Neural progenitor cell (in vitro differentiated cells): ENCODE measurements at regions not wholly inside any gene's neighbourhood (a gene's known extent, or its start where the extent isn't known, plus 50 kb on each side); places are given as distances from the start of the nearest gene placed in this dataset.

Experiments used
- DNase-seq: peaks from one replicate; pipeline ENCODE4 v3.0.0-alpha.2; 2016; ENCODE audit warnings: low spot score
- H2AFZ ChIP-seq: fragments of 200-600 bp; sonication (generic); replicated peaks from 2 replicates; pipeline ENCODE4 v1.6.1; 2016; ENCODE audit warnings: antibody characterized with exemption
- H3F3A ChIP-seq: fragments of 200-600 bp; sonication (generic); 2 replicates; pipeline ENCODE4 v1.6.1; 2016; ENCODE audit warnings: antibody characterized with exemption, low read depth
- H3K27ac ChIP-seq: fragments of 200-600 bp; sonication (generic); 2 replicates; pipeline ENCODE4 v1.5.1; 2016; ENCODE audit warnings: mild to moderate bottlenecking
- H3K27me3 ChIP-seq: fragments of 200-600 bp; sonication (generic); 2 replicates; pipeline ENCODE4 v1.6.1; 2016; ENCODE audit warnings: mild to moderate bottlenecking, moderate library complexity
- H3K36me3 ChIP-seq: fragments of 200-600 bp; sonication (generic); 2 replicates; pipeline ENCODE4 v1.5.1; 2016
- H3K4me1 ChIP-seq: fragments of 200-600 bp; sonication (generic); 2 replicates; pipeline ENCODE4 v1.6.1; 2016; ENCODE audit warnings: mixed run types
- H3K4me2 ChIP-seq: fragments of 200-600 bp; sonication (generic); 2 replicates; pipeline ENCODE4 v1.6.1; 2016
- H3K4me3 ChIP-seq: fragments of 200-600 bp; sonication (generic); 2 replicates; pipeline ENCODE4 v1.5.1; 2016
- H3K79me2 ChIP-seq: fragments of 200-600 bp; sonication (generic); 2 replicates; pipeline ENCODE4 v1.6.1; 2016; ENCODE audit warnings: low read depth
- H3K9ac ChIP-seq: fragments of 200-600 bp; sonication (generic); 2 replicates; pipeline ENCODE4 v1.6.1; 2016
- H3K9me3 ChIP-seq: fragments of 200-600 bp; sonication (generic); 2 replicates; pipeline ENCODE4 v1.5.1; 2016; ENCODE audit warnings: low read depth
- H4K20me1 ChIP-seq: fragments of 200-600 bp; sonication (generic); 2 replicates; pipeline ENCODE4 v1.6.1; 2016; ENCODE audit warnings: low read depth
- H3K27ac Mint-ChIP-seq: 3 replicates; pipeline ENCODE4 v1.8.0; 2021; ENCODE audit warnings: mixed read lengths
- H3K27me3 Mint-ChIP-seq: 2 replicates; pipeline ENCODE4 v1.8.0; 2022; ENCODE audit warnings: low read depth, mild to moderate bottlenecking, inconsistent platforms, moderate library complexity, mixed read lengths; ENCODE audit not compliant: insufficient read depth
- H3K36me3 Mint-ChIP-seq: 3 replicates; pipeline ENCODE4 v1.8.0; 2021; ENCODE audit warnings: mixed read lengths
- H3K4me1 Mint-ChIP-seq: 3 replicates; pipeline ENCODE4 v1.8.0; 2021; ENCODE audit warnings: mixed read lengths
- H3K4me3 Mint-ChIP-seq: 3 replicates; pipeline ENCODE4 v1.8.0; 2021; ENCODE audit warnings: mild to moderate bottlenecking, moderate library complexity, mixed read lengths
- H3K9me3 Mint-ChIP-seq: 3 replicates; pipeline ENCODE4 v1.8.0; 2020; ENCODE audit warnings: mixed read lengths
- CTCF ChIP-seq: fragments of 200-600 bp; sonication (generic); IDR thresholded peaks from 2 replicates; pipeline ENCODE4 v1.5.1; 2017; ENCODE audit warnings: antibody characterized with exemption, mild to moderate bottlenecking
- EZH2 ChIP-seq: fragments of 200-600 bp; sonication (generic); IDR thresholded peaks from 2 replicates; pipeline ENCODE4 v1.6.1; 2017; ENCODE audit warnings: antibody characterized with exemption, mild to moderate bottlenecking, moderate library complexity
- EZH2phosphoT487 ChIP-seq: fragments of 200-600 bp; sonication (generic); IDR thresholded peaks from 2 replicates; pipeline ENCODE4 v1.6.1; 2017; ENCODE audit warnings: antibody characterized with exemption

- Histone ChIP-seq H3K4me2 (no peak overlapping the region), H4K20me1 (no peaks in the 10 kb centered on the region), H2AFZ (no peak overlapping the region), H3F3A (no peaks in the 10 kb centered on the region), H3K27me3 (no peaks in the 10 kb centered on the region), H3K9me3 (no peaks in the 10 kb centered on the region), H3K79me2 (no peaks in the 10 kb centered on the region), H3K9ac (no peak overlapping the region), H3K4me1 (no peaks in the 10 kb centered on the region), H3K27ac (no peak overlapping the region), H3K4me3 (no peak overlapping the region), H3K36me3 (no peaks in the 10 kb centered on the region)
- no peak for DNase-seq
- TF ChIP-seq EZH2: no peak
- no peaks in the 10 kb centered on the region for H3K36me3 Mint-ChIP-seq
- H3K27me3 Mint-ChIP-seq: no peaks in the 10 kb centered on the region
- no peaks in the 10 kb centered on the region for H3K4me1 Mint-ChIP-seq
- no peak overlapping the region for H3K4me3 Mint-ChIP-seq
- no peaks in the 10 kb centered on the region for H3K9me3 Mint-ChIP-seq
- H3K27ac Mint-ChIP-seq: no peak overlapping the region
These were observed 434.2 kb upstream of the PRR20A start for GRCh38 chr13:56706485-56706884.

- no peak overlapping the region for H3K4me3 Mint-ChIP-seq
- Histone ChIP-seq H3K9ac (no peak overlapping the region), H4K20me1 (no peaks in the 10 kb centered on the region), H3K27ac (no peak overlapping the region), H3K4me3 (no peak overlapping the region), H2AFZ (no peak overlapping the region), H3F3A (no peaks in the 10 kb centered on the region), H3K9me3 (no peaks in the 10 kb centered on the region), H3K27me3 (no peaks in the 10 kb centered on the region), H3K36me3 (no peaks in the 10 kb centered on the region), H3K79me2 (no peaks in the 10 kb centered on the region), H3K4me1 (no peaks in the 10 kb centered on the region), H3K4me2 (no peak overlapping the region)
- no peaks in the 10 kb centered on the region for H3K4me1 Mint-ChIP-seq
- no peak for DNase-seq
- no peak for TF ChIP-seq EZH2phosphoT487
- TF ChIP-seq EZH2: no peak
- no peak for TF ChIP-seq CTCF
- no peak overlapping the region for H3K27ac Mint-ChIP-seq
- H3K36me3 Mint-ChIP-seq: no peaks in the 10 kb centered on the region
- no peaks in the 10 kb centered on the region for H3K9me3 Mint-ChIP-seq
- no peaks in the 10 kb centered on the region for H3K27me3 Mint-ChIP-seq
These were observed 427.1 kb upstream of the PRR20A start for GRCh38 chr13:56713656-56714055.

- H3K27ac ChIP-seq: no peak overlapping the region
- H3K9ac ChIP-seq: no peak overlapping the region
- H3K9me3 Mint-ChIP-seq: no peaks in the 10 kb centered on the region
- no peaks in the 10 kb centered on the region for H3K4me1 ChIP-seq
- no peaks in the 10 kb centered on the region for H3K79me2 ChIP-seq
- no peaks in the 10 kb centered on the region for H3F3A ChIP-seq
- H3K36me3 ChIP-seq: no peaks in the 10 kb centered on the region
- no peak for DNase-seq
- H3K27me3 ChIP-seq: no peaks in the 10 kb centered on the region
- H3K36me3 Mint-ChIP-seq: no peaks in the 10 kb centered on the region
- H3K4me3 ChIP-seq: no peak overlapping the region
- no peak overlapping the region for H3K4me2 ChIP-seq
- H3K4me3 Mint-ChIP-seq: no peak overlapping the region
- no peaks in the 10 kb centered on the region for H3K4me1 Mint-ChIP-seq
- H2AFZ ChIP-seq: no peak overlapping the region
- no peaks in the 10 kb centered on the region for H3K9me3 ChIP-seq
- no peak for TF ChIP-seq EZH2
- no peak for TF ChIP-seq EZH2phosphoT487
- TF ChIP-seq CTCF: no peak
- H4K20me1 ChIP-seq: no peaks in the 10 kb centered on the region
- no peaks in the 10 kb centered on the region for H3K27me3 Mint-ChIP-seq
- H3K27ac Mint-ChIP-seq: no peak overlapping the region
These were observed 421.9 kb upstream of the PRR20A start for GRCh38 chr13:56718791-56719190.

- no peak overlapping the region for H3K27ac ChIP-seq
- no peaks in the 10 kb centered on the region for H3K79me2 ChIP-seq
These were observed 419.9 kb upstream of the PRR20A start for GRCh38 chr13:56720841-56721240.

More at GRCh38 chr13:56720841-56721240, 419.9 kb upstream of the PRR20A start:
- DNase-seq: no peak
- Histone ChIP-seq H3F3A (no peaks in the 10 kb centered on the region), H3K27me3 (no peaks in the 10 kb centered on the region), H2AFZ (no peak overlapping the region), H3K36me3 (no peaks in the 10 kb centered on the region), H3K4me3 (no peak overlapping the region), H3K4me2 (no peak overlapping the region), H4K20me1 (no peaks in the 10 kb centered on the region), H3K9me3 (no peaks in the 10 kb centered on the region), H3K9ac (no peak overlapping the region), H3K4me1 (no peaks in the 10 kb centered on the region)
- Mint-ChIP-seq H3K27ac (no peak overlapping the region), H3K4me1 (no peaks in the 10 kb centered on the region), H3K36me3 (no peaks in the 10 kb centered on the region), H3K4me3 (no peak overlapping the region), H3K27me3 (no peaks in the 10 kb centered on the region), H3K9me3 (no peaks in the 10 kb centered on the region)
- TF ChIP-seq EZH2phosphoT487 (no peak), EZH2 (no peak), CTCF (no peak)
